ENCODE measurements at regions not wholly inside any gene's neighbourhood (a gene's known extent, or its start where the extent isn't known, plus 50 kb on each side); places are given as distances from the start of the nearest gene placed in this dataset.

GRCh38 chr2:18336975-18337374 is 223.5 kb downstream of the RDH14 start:
- peak overlapping the region; percentile 63 for H2AFZ ChIP-seq (ENCODE audit: control insufficient read depth, low read length)
- TF ChIP-seq EZH2 (IDR thresholded peaks at IDR 0.05; ENCODE audit: low read length) (no peak), CTCF (optimal IDR thresholded peaks at IDR 0.05 in 1 of 3, IDR thresholded peaks at IDR 0.05 in 1 of 3, conservative IDR thresholded peaks at IDR 0.05 in 1 of 3; ENCODE audit: extremely low read depth in 1 of 3, insufficient read depth in 2 of 3, low read length in 3 of 3) (no peak)

GRCh38 chr2:18332477-18332876 is 228.0 kb downstream of the RDH14 start:
- dilution Hi-C loops (cut with MboI; ENCODE audit: extremely low pct_ligation_motif_present, low sequenced_read_pairs) = no loop called here
- Histone ChIP-seq H3K9ac (ENCODE audit: control insufficient read depth, extremely low read depth, insufficient read depth, low read length) (no peak overlapping the region), H2AFZ (ENCODE audit: control insufficient read depth, low read length) (no peak overlapping the region)

More at GRCh38 chr2:18336975-18337374, 223.5 kb downstream of the RDH14 start:
- dilution Hi-C loops (cut with MboI; ENCODE audit: extremely low pct_ligation_motif_present, low sequenced_read_pairs) = no loop called here
- FAIRE-seq = peak; percentile 69
- Histone ChIP-seq H3K36me3 (ENCODE audit: control insufficient read depth in 2 of 2, extremely low read depth in 1 of 2, insufficient read depth in 2 of 2, low read length in 2 of 2) (no peaks in the 10 kb centered on the region), H3K27me3 (ENCODE audit: control insufficient read depth, extremely low read depth, insufficient read depth, low read length) (no peaks in the 10 kb centered on the region), H3K79me2 (ENCODE audit: control insufficient read depth, insufficient read depth, low read length) (no peaks in the 10 kb centered on the region), H3K27ac (ENCODE audit: control insufficient read depth, insufficient read depth, low read length) (peak overlapping the region; percentile 41), H3K4me3 (ENCODE audit: control insufficient read depth in 2 of 3, extremely low read depth in 1 of 3, insufficient read depth in 2 of 3, low read depth in 1 of 3, low read length in 3 of 3) (no peak overlapping the region), H3K9me1 (ENCODE audit: control insufficient read depth, extremely low read depth, insufficient read depth, low read length) (no peaks in the 10 kb centered on the region), H3K4me2 (ENCODE audit: control insufficient read depth, extremely low read depth, insufficient read depth, low read depth, low read length) (peak overlapping the region; percentile 59), H4K20me1 (ENCODE audit: control insufficient read depth, extremely low read depth, insufficient read depth, low read length) (no peaks in the 10 kb centered on the region), H3K4me1 (ENCODE audit: control insufficient read depth, extremely low read depth, insufficient read depth, low read length) (peaks cover 8% of the 10 kb centered on the region), H3K9ac (ENCODE audit: control insufficient read depth, extremely low read depth, insufficient read depth, low read length) (no peak overlapping the region), H3K9me3 (ENCODE audit: control insufficient read depth, low read depth, low read length) (no peaks in the 10 kb centered on the region)
- no peak for DNase-seq (ENCODE audit: low read depth, low spot score)

More at GRCh38 chr2:18332477-18332876, 228.0 kb downstream of the RDH14 start:
- Histone ChIP-seq H3K27me3 (ENCODE audit: control insufficient read depth, extremely low read depth, insufficient read depth, low read length) (no peaks in the 10 kb centered on the region), H3K4me3 (ENCODE audit: control insufficient read depth in 2 of 3, extremely low read depth in 1 of 3, insufficient read depth in 2 of 3, low read depth in 1 of 3, low read length in 3 of 3) (no peak overlapping the region), H3K4me2 (ENCODE audit: control insufficient read depth, extremely low read depth, insufficient read depth, low read depth, low read length) (no peak overlapping the region), H3K9me3 (ENCODE audit: control insufficient read depth, low read depth, low read length) (no peaks in the 10 kb centered on the region), H3K36me3 (ENCODE audit: control insufficient read depth in 2 of 2, extremely low read depth in 1 of 2, insufficient read depth in 2 of 2, low read length in 2 of 2) (no peaks in the 10 kb centered on the region), H3K9me1 (ENCODE audit: control insufficient read depth, extremely low read depth, insufficient read depth, low read length) (no peaks in the 10 kb centered on the region), H3K79me2 (ENCODE audit: control insufficient read depth, insufficient read depth, low read length) (no peaks in the 10 kb centered on the region), H4K20me1 (ENCODE audit: control insufficient read depth, extremely low read depth, insufficient read depth, low read length) (no peaks in the 10 kb centered on the region), H3K27ac (ENCODE audit: control insufficient read depth, insufficient read depth, low read length) (no peak overlapping the region), H3K4me1 (ENCODE audit: control insufficient read depth, extremely low read depth, insufficient read depth, low read length) (peaks cover 8% of the 10 kb centered on the region)
- FAIRE-seq (no peak), DNase-seq (ENCODE audit: low read depth, low spot score) (no peak)
- TF ChIP-seq EZH2 (IDR thresholded peaks at IDR 0.05; ENCODE audit: low read length) = no peak
- TF ChIP-seq CTCF (optimal IDR thresholded peaks at IDR 0.05 in 1 of 3, IDR thresholded peaks at IDR 0.05 in 1 of 3, conservative IDR thresholded peaks at IDR 0.05 in 1 of 3; ENCODE audit: extremely low read depth in 1 of 3, insufficient read depth in 2 of 3, low read length in 3 of 3) = no peak

All from keratinocyte (primary cell).